ENCODE measurements at regions not wholly inside any gene's neighbourhood (a gene's known extent, or its start where the extent isn't known, plus 50 kb on each side); places are given as distances from the start of the nearest gene placed in this dataset.

DNA sequence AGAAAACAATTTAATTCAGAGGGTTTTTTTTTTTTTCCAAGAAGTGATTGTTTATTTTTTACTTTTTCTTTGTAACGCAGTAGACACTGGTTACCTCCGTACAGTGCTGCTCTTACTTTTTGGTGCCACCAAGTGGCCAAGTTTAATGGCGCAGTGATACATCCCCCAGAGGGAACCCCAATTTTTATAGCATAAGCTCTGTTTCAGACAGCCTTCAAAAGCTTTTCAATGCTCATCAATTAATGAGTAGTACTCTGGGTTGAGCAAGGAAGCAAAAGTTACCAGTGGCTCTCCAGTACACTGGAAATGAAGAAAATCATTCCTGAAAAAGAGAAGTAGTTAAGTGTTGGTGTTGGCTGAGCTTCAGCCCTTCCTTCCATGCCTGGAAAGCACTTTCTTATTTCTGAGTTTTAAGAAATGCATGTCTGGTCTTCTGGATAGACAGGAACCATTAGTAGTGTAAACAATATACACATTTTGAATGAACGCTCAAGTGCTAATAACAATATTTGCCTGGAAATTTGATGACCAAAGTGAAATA lies 129.1 kb upstream of the SMLR1 start:
- Mint-ChIP-seq H3K9me3 (ENCODE audit: insufficient read depth) (peaks cover 2% of the 10 kb centered on the region), H3K27ac (no peak overlapping the region), H3K4me1 (peaks cover 1% of the 10 kb centered on the region), H3K27me3 (peaks cover 10% of the 10 kb centered on the region), H3K4me3 (no peak overlapping the region)
- ATAC-seq (ENCODE audit: low read depth) = peak; percentile 63
- Histone ChIP-seq H3K9ac (ENCODE audit: low read length) (no peak overlapping the region), H4K20me1 (ENCODE audit: control insufficient read depth, insufficient read depth, low read length, poor library complexity, severe bottlenecking) (no peaks in the 10 kb centered on the region), H3K4me3 (ENCODE audit: control extremely low read depth in 1 of 5, extremely low read depth in 1 of 5, insufficient read depth in 1 of 5, low read depth in 2 of 5, low read length in 4 of 5) (no peak overlapping the region), H3K4me2 (replicated peaks; ENCODE audit: low read depth, low read length, poor library complexity, severe bottlenecking) (peak overlapping the region; percentile 34), H3K9me3 (ENCODE audit: control extremely low read depth in 1 of 3, control insufficient read depth in 2 of 3, insufficient read depth in 1 of 3, low read length in 2 of 3) (no peaks in the 10 kb centered on the region), H3K27me3 (replicated peaks in 1 of 4; ENCODE audit: control extremely low read depth in 1 of 4, control insufficient read depth in 3 of 4, insufficient read depth in 4 of 4, low read length in 3 of 4) (no peaks in the 10 kb centered on the region), H3K79me2 (ENCODE audit: control insufficient read depth, insufficient read depth, low read length) (no peaks in the 10 kb centered on the region), H3K4me1 (ENCODE audit: control insufficient read depth in 2 of 2, insufficient read depth in 2 of 2, low read length in 2 of 2) (peaks cover 0 to 4% of the 10 kb centered on the region in 2 donors), H2AFZ (ENCODE audit: insufficient read depth, low read depth, low read length, poor library complexity, severe bottlenecking) (no peak overlapping the region), H3K36me3 (replicated peaks in 1 of 2; ENCODE audit: control extremely low read depth in 1 of 2, control insufficient read depth in 1 of 2, extremely low read depth in 1 of 2, insufficient read depth in 2 of 2, low read length in 1 of 2) (no peaks in the 10 kb centered on the region), H3K27ac (ENCODE audit: low read length in 2 of 2) (no peak overlapping the region)
- DNase-seq = peak; percentile 52
- TF ChIP-seq CTCF (IDR thresholded peaks at IDR 0.05) = peak; percentile 75
- no peak for TF ChIP-seq EZH2 (IDR thresholded peaks at IDR 0.05; ENCODE audit: borderline replicate concordance, insufficient read depth, low read depth, low read length, poor library complexity, severe bottlenecking)
- ChIA-PET CTCF (interaction anchor here (0.6 to 1.6 kb wide), 21 partner anchors 10 to 1197 kb away, joined by 3 to 17 read pairs (median 3); no protein-coding TSS in a partner anchor), POLR2A (interaction anchor here (0.7 kb wide), 1 partner anchor 40 kb away, joined by 4 read pairs; no protein-coding TSS in a partner anchor)
- no CpG with 5 or more reads among the region's 4 CpGs for WGBS (ENCODE audit: insufficient coverage)
- intact Hi-C loops (cut with micrococcal nuclease) = no loop called here

GRCh38 chr6:130699742-130700141 lies 127.5 kb upstream of the SMLR1 start:
- Mint-ChIP-seq H3K27ac (no peak overlapping the region), H3K27me3 (peaks cover 15% of the 10 kb centered on the region), H3K4me3 (no peak overlapping the region), H3K4me1 (peaks cover 1% of the 10 kb centered on the region), H3K9me3 (ENCODE audit: insufficient read depth) (peaks cover 2% of the 10 kb centered on the region)
- Histone ChIP-seq H3K27me3 (replicated peaks in 1 of 4; ENCODE audit: control extremely low read depth in 1 of 4, control insufficient read depth in 3 of 4, insufficient read depth in 4 of 4, low read length in 3 of 4) (no peaks in the 10 kb centered on the region), H3K36me3 (replicated peaks in 1 of 2; ENCODE audit: control extremely low read depth in 1 of 2, control insufficient read depth in 1 of 2, extremely low read depth in 1 of 2, insufficient read depth in 2 of 2, low read length in 1 of 2) (no peaks in the 10 kb centered on the region), H3K4me1 (ENCODE audit: control insufficient read depth in 2 of 2, insufficient read depth in 2 of 2, low read length in 2 of 2) (peaks cover 0 to 4% of the 10 kb centered on the region in 2 donors), H3K79me2 (ENCODE audit: control insufficient read depth, insufficient read depth, low read length) (no peaks in the 10 kb centered on the region), H4K20me1 (ENCODE audit: control insufficient read depth, insufficient read depth, low read length, poor library complexity, severe bottlenecking) (no peaks in the 10 kb centered on the region), H3K27ac (ENCODE audit: low read length in 2 of 2) (no peak overlapping the region), H3K4me3 (ENCODE audit: control extremely low read depth in 1 of 5, extremely low read depth in 1 of 5, insufficient read depth in 1 of 5, low read depth in 2 of 5, low read length in 4 of 5) (no peak overlapping the region), H3K4me2 (replicated peaks; ENCODE audit: low read depth, low read length, poor library complexity, severe bottlenecking) (no peak overlapping the region), H2AFZ (ENCODE audit: insufficient read depth, low read depth, low read length, poor library complexity, severe bottlenecking) (no peak overlapping the region), H3K9me3 (ENCODE audit: control extremely low read depth in 1 of 3, control insufficient read depth in 2 of 3, insufficient read depth in 1 of 3, low read length in 2 of 3) (no peaks in the 10 kb centered on the region), H3K9ac (ENCODE audit: low read length) (no peak overlapping the region)
- ChIA-PET POLR2A (no interaction called here), CTCF (interaction anchor here (1.2 kb wide), 1 partner anchor 15 kb away, joined by 3 read pairs; no protein-coding TSS in a partner anchor)
- TF ChIP-seq EZH2 (IDR thresholded peaks at IDR 0.05; ENCODE audit: borderline replicate concordance, insufficient read depth, low read depth, low read length, poor library complexity, severe bottlenecking) = no peak
- TF ChIP-seq CTCF (IDR thresholded peaks at IDR 0.05) = no peak
- no CpG with 5 or more reads among the region's 2 CpGs for WGBS (ENCODE audit: insufficient coverage)
- intact Hi-C loops (cut with micrococcal nuclease) = no loop called here
- DNase-seq (no peak), ATAC-seq (ENCODE audit: low read depth) (no peak)
